ENCODE measurements at regions not wholly inside any gene's neighbourhood (a gene's known extent, or its start where the extent isn't known, plus 50 kb on each side); places are given as distances from the start of the nearest gene placed in this dataset.
A peak's percentile ranks its signal among the peaks of the same experiment; 100 is the strongest.
"Not testable (repeated sequence)": the region's sequence is repeated elsewhere in the genome, so short reads cannot be mapped to it uniquely, and the experiment has no call there.

- Histone ChIP-seq H3K4me1 (no peaks in the 10 kb centered on the region), H3K4me2 (no peak overlapping the region), H3K9me3 (replicated peaks in 1 of 11) (peaks cover 44 to 54% (median 48%) of the 10 kb centered on the region in 11 experiments), H4K20me1 (no peaks in the 10 kb centered on the region), H3K27ac (no peak overlapping the region), H3K4me3 (no peak overlapping the region), H3K36me3 (peaks cover 0 to 7% (median 0%) of the 10 kb centered on the region in 11 experiments; a peak in 2 of 22 replicates), H3K9ac (no peak overlapping the region), H3K27me3 (no peaks in the 10 kb centered on the region)
- no peak for TF ChIP-seq Cebpa-rat (IDR thresholded peaks at IDR 0.05)
Observed at GRCh38 chr5:123940416-123940815, 428.4 kb downstream of the CSNK1G3 start.

- no peak overlapping the region for H3K27ac ChIP-seq
- TF ChIP-seq Cebpa-rat (IDR thresholded peaks at IDR 0.05), result no peak
- H3K4me2 ChIP-seq, result no peak overlapping the region
Observed at GRCh38 chr5:123937230-123937629, 425.3 kb downstream of the CSNK1G3 start.

GRCh38 chr5:123936548-123936947 is 424.6 kb downstream of the CSNK1G3 start:
- no peaks in the 10 kb centered on the region for H4K20me1 ChIP-seq
- no peak for TF ChIP-seq Cebpa-rat (IDR thresholded peaks at IDR 0.05)
- H3K27me3 ChIP-seq, result no peaks in the 10 kb centered on the region
- H3K9ac ChIP-seq, result no peak overlapping the region
- H3K4me1 ChIP-seq, result no peaks in the 10 kb centered on the region
- 0 out of 20 replicates have a peak overlapping the region, but pooled peaks of 1 of the 10 experiments have one; percentile 1 for H3K4me3 ChIP-seq
- H3K9me3 ChIP-seq (replicated peaks in 1 of 11), result peaks cover 33 to 42% (median 38%) of the 10 kb centered on the region in 11 experiments
- no peak overlapping the region for H3K4me2 ChIP-seq
- no peak overlapping the region for H3K27ac ChIP-seq
- peaks cover 0 to 7% (median 0%) of the 10 kb centered on the region in 11 experiments; a peak in 2 of 22 replicates for H3K36me3 ChIP-seq

More at GRCh38 chr5:123937230-123937629, 425.3 kb downstream of the CSNK1G3 start:
- Histone ChIP-seq H3K9ac (no peak overlapping the region), H3K27me3 (no peaks in the 10 kb centered on the region), H3K9me3 (replicated peaks in 1 of 11) (peaks cover 38 to 47% (median 44%) of the 10 kb centered on the region in 11 experiments), H4K20me1 (no peaks in the 10 kb centered on the region), H3K4me1 (no peaks in the 10 kb centered on the region), H3K4me3 (no peak overlapping the region), H3K36me3 (peaks cover 0 to 7% (median 0%) of the 10 kb centered on the region in 11 experiments; a peak in 2 of 22 replicates)

- H3K36me3 ChIP-seq, H3K27ac ChIP-seq, H3K4me1 ChIP-seq, H3K4me3 ChIP-seq, H3K4me2 ChIP-seq, H3K9ac ChIP-seq, H4K20me1 ChIP-seq, H3K27me3 ChIP-seq: not testable (repeated sequence)
- peaks cover 28 to 41% (median 33%) of the 10 kb centered on the region in 11 experiments for H3K9me3 ChIP-seq (replicated peaks in 1 of 11)
Observed at GRCh38 chr5:123933812-123934211, 421.8 kb downstream of the CSNK1G3 start.

GRCh38 chr5:123929055-123929474 is 417.1 kb downstream of the CSNK1G3 start:
- TF ChIP-seq Cebpa-rat (IDR thresholded peaks at IDR 0.05), result no peak
- H4K20me1 ChIP-seq, result no peaks in the 10 kb centered on the region
- H3K9ac ChIP-seq, result no peak overlapping the region
- H3K27me3 ChIP-seq, result no peaks in the 10 kb centered on the region
- peaks cover 0 to 11% (median 0%) of the 10 kb centered on the region in 11 experiments; a peak in 4 of 22 replicates for H3K9me3 ChIP-seq (replicated peaks in 1 of 11)
- H3K4me2 ChIP-seq, result peak overlapping the region in 8 of 11 experiments; percentile 23 to 54 (median 28); a peak in 13 of 22 replicates
- peaks cover 0 to 36% (median 17%) of the 10 kb centered on the region in 10 experiments; a peak in 13 of 20 replicates for H3K4me1 ChIP-seq
- no peaks in the 10 kb centered on the region for H3K36me3 ChIP-seq
- no peak overlapping the region for H3K4me3 ChIP-seq
- peak overlapping the region in 2 of 11 experiments; percentile 18 to 22; a peak in 5 of 22 replicates for H3K27ac ChIP-seq

- no peak overlapping the region for H3K9ac ChIP-seq
- TF ChIP-seq Cebpa-rat (IDR thresholded peaks at IDR 0.05), result no peak
- H3K36me3 ChIP-seq, result no peaks in the 10 kb centered on the region
- H3K4me2 ChIP-seq, result peak overlapping the region in 4 of 11 experiments; percentile 3 to 47 (median 28); a peak in 2 of 22 replicates
- no peak overlapping the region for H3K4me3 ChIP-seq
- peaks cover 0 to 11% (median 0%) of the 10 kb centered on the region in 11 experiments; a peak in 4 of 22 replicates for H3K9me3 ChIP-seq (replicated peaks in 1 of 11)
- no peaks in the 10 kb centered on the region for H3K27me3 ChIP-seq
- H3K27ac ChIP-seq, result no peak overlapping the region
- no peaks in the 10 kb centered on the region for H4K20me1 ChIP-seq
- H3K4me1 ChIP-seq, result peaks cover 0 to 36% (median 17%) of the 10 kb centered on the region in 10 experiments; a peak in 13 of 20 replicates
Observed at GRCh38 chr5:123928401-123928800, 416.4 kb downstream of the CSNK1G3 start.

- H3K9me3 ChIP-seq (replicated peaks in 1 of 11), result peaks cover 0 to 12% (median 4%) of the 10 kb centered on the region in 11 experiments; a peak in 4 of 22 replicates
- peaks cover 0 to 10% (median 6%) of the 10 kb centered on the region in 10 experiments; a peak in 12 of 20 replicates for H3K4me1 ChIP-seq
- H3K36me3 ChIP-seq, result no peaks in the 10 kb centered on the region
- no peak overlapping the region for H3K4me2 ChIP-seq
- no peaks in the 10 kb centered on the region for H4K20me1 ChIP-seq
- H3K9ac ChIP-seq, result no peak overlapping the region
- H3K27me3 ChIP-seq, result no peaks in the 10 kb centered on the region
- H3K27ac ChIP-seq, result no peak overlapping the region
- H3K4me3 ChIP-seq, result no peak overlapping the region
- no peak for TF ChIP-seq Cebpa-rat (IDR thresholded peaks at IDR 0.05)
Observed at GRCh38 chr5:123921193-123921592, 409.2 kb downstream of the CSNK1G3 start.

GRCh38 chr5:123916345-123917121 is 404.6 kb downstream of the CSNK1G3 start:
- TF ChIP-seq Cebpa-rat (IDR thresholded peaks at IDR 0.05), result no peak
- H3K9ac ChIP-seq, result no peak overlapping the region
- H3K4me2 ChIP-seq, result no peak overlapping the region; a peak in 1 of 22 replicates
- H3K27ac ChIP-seq, result no peak overlapping the region
- no peaks in the 10 kb centered on the region for H4K20me1 ChIP-seq
- H3K36me3 ChIP-seq, result no peaks in the 10 kb centered on the region
- no peaks in the 10 kb centered on the region for H3K4me1 ChIP-seq
- H3K4me3 ChIP-seq, result no peak overlapping the region
- peaks cover 7 to 27% (median 16%) of the 10 kb centered on the region in 11 experiments; a peak in 19 of 22 replicates for H3K9me3 ChIP-seq (replicated peaks in 1 of 11)
- H3K27me3 ChIP-seq, result no peaks in the 10 kb centered on the region

GRCh38 chr5:123914333-123914732 is 402.4 kb downstream of the CSNK1G3 start:
- Histone ChIP-seq H4K20me1 (no peaks in the 10 kb centered on the region), H3K27ac (no peak overlapping the region), H3K36me3 (no peaks in the 10 kb centered on the region), H3K4me1 (no peaks in the 10 kb centered on the region), H3K9me3 (replicated peaks in 1 of 11) (peaks cover 7 to 17% (median 12%) of the 10 kb centered on the region in 11 experiments; a peak in 18 of 22 replicates), H3K27me3 (no peaks in the 10 kb centered on the region), H3K4me3 (no peak overlapping the region), H3K4me2 (no peak overlapping the region), H3K9ac (no peak overlapping the region)
- no peak for TF ChIP-seq Cebpa-rat (IDR thresholded peaks at IDR 0.05)
